Neural crest cell (in vitro differentiated cells): ENCODE measurements at regions not wholly inside any gene's neighbourhood (a gene's known extent, or its start where the extent isn't known, plus 50 kb on each side); places are given as distances from the start of the nearest gene placed in this dataset.

Experiments used
- DNase-seq: peaks from one replicate; pipeline ENCODE4 v3.0.0; 2021; ENCODE audit warnings: low read depth, mixed read lengths, low spot score
- H3K27ac Mint-ChIP-seq: one replicate; pipeline ENCODE4 v1.8.0; 2021; ENCODE audit warnings: mild to moderate bottlenecking, mixed read lengths; ENCODE audit not compliant: unreplicated experiment
- H3K27me3 Mint-ChIP-seq: 2 replicates; pipeline ENCODE4 v1.8.0; 2021; ENCODE audit warnings: low read depth, mild to moderate bottlenecking, mixed read lengths
- H3K36me3 Mint-ChIP-seq: 2 replicates; pipeline ENCODE4 v1.8.0; 2021; ENCODE audit warnings: low read depth, mild to moderate bottlenecking, mixed read lengths
- H3K4me1 Mint-ChIP-seq: 2 replicates; pipeline ENCODE4 v1.8.0; 2021; ENCODE audit warnings: mixed read lengths
- H3K4me3 Mint-ChIP-seq: one replicate; pipeline ENCODE4 v1.8.0; 2021; ENCODE audit warnings: mild to moderate bottlenecking, mixed read lengths
- H3K9me3 Mint-ChIP-seq: 2 replicates; pipeline ENCODE4 v1.8.0; 2021; ENCODE audit warnings: mixed read lengths
- TF ChIP-seq, protein P1 (sequence below): fragments of 200-600 bp; sonication (generic); conservative IDR thresholded peaks from 2 replicates; pipeline ENCODE4 v1.5.0; 2021; ENCODE audit warnings: antibody characterized with exemption, mild to moderate bottlenecking

DNA sequence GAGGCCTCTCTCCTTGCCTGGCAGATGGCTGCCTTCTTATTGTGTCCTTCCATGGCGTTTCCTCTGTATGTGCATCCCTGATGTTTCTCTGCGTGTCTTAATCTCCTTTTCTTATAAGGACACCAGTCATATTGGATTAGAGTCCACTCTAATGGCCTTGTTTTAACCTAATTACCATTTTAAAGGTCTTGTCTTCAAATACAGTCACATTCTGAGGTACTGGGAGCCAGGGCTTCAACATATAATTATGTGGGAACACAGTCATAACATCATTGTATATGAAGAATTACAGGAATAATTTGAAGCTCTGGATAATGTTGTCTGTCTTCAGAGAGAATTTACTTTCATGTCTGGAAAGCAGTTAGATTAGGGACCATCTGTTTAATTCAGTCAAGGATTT is 56.4 kb upstream of the PTGFR start:
- no peaks in the 10 kb centered on the region for H3K27me3 Mint-ChIP-seq
- H3K4me3 Mint-ChIP-seq: no peak overlapping the region
- H3K36me3 Mint-ChIP-seq: peaks cover 3% of the 10 kb centered on the region
- no peak for DNase-seq
- H3K4me1 Mint-ChIP-seq: no peaks in the 10 kb centered on the region
- TF ChIP-seq, protein P1, sequence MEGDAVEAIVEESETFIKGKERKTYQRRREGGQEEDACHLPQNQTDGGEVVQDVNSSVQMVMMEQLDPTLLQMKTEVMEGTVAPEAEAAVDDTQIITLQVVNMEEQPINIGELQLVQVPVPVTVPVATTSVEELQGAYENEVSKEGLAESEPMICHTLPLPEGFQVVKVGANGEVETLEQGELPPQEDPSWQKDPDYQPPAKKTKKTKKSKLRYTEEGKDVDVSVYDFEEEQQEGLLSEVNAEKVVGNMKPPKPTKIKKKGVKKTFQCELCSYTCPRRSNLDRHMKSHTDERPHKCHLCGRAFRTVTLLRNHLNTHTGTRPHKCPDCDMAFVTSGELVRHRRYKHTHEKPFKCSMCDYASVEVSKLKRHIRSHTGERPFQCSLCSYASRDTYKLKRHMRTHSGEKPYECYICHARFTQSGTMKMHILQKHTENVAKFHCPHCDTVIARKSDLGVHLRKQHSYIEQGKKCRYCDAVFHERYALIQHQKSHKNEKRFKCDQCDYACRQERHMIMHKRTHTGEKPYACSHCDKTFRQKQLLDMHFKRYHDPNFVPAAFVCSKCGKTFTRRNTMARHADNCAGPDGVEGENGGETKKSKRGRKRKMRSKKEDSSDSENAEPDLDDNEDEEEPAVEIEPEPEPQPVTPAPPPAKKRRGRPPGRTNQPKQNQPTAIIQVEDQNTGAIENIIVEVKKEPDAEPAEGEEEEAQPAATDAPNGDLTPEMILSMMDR: no peak
- H3K27ac Mint-ChIP-seq: no peak overlapping the region
- peaks cover 12% of the 10 kb centered on the region for H3K9me3 Mint-ChIP-seq

DNA sequence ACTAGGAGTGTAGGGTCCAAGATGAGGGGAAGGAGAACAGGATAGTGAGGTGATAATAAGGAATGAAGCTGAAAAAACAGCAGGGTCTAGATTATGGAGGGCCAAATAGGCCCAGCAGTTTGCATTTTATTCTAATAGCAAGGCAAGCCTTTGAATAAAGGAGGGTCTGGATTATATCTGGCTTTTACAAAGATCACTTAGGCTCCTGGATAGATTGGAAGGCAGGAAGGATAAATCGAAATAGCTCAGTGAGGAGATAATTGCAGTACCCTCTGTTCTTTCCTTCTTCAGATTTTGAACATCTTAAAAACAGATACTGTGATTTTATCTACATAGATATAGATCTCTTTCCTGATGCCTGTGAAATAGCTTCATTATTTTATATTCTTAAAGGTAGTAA is 53.8 kb upstream of the PTGFR start:
- Mint-ChIP-seq H3K27ac (no peak overlapping the region), H3K36me3 (peaks cover 3% of the 10 kb centered on the region), H3K4me3 (no peak overlapping the region), H3K27me3 (no peaks in the 10 kb centered on the region), H3K4me1 (no peaks in the 10 kb centered on the region), H3K9me3 (peaks cover 8% of the 10 kb centered on the region)
- DNase-seq: no peak
- TF ChIP-seq, protein P1: no peak

DNA sequence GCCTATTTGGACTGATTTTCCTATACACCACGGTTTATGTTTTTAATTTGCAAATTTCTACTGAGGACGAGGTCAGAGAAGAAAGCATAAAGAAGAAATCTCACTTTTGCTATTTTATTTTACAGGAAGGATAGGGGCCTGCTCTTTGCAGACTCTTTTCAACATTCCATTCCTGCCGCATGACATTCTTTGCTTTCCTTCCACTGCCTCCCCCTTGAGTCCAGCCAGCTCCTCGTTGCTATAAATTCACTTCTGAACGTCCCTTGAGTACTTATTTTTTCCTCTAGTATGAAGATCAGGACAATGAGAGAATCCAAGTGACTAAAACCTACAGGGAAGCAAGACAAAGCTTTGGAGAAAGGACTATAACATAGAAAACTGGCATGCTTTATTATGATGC is 53.4 kb upstream of the PTGFR start:
- no peak overlapping the region for H3K27ac Mint-ChIP-seq

DNA sequence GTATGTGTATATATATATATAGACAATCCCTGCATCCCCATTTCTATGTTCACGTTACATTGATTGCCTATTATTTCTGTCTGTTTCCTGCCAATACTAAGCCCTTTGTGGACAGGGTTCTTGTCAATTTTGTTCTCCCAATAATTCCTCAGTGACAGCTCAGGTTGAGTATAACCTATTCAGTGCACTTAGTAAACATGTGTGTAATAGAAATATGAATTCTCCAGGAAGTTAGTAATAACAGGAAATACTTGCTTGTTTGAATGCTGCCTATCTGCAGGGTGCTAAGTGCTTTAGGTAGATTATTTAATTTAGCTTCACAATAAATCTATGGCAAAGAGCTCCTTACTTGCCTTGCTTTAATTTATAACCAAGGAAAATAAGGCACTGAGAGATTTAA is 52.8 kb upstream of the PTGFR start:
- Mint-ChIP-seq H3K36me3 (peaks cover 3% of the 10 kb centered on the region), H3K27ac (no peak overlapping the region), H3K4me1 (peaks cover 3% of the 10 kb centered on the region), H3K4me3 (no peak overlapping the region), H3K9me3 (peaks cover 8% of the 10 kb centered on the region), H3K27me3 (no peaks in the 10 kb centered on the region)
- DNase-seq: no peak
- TF ChIP-seq, protein P1: no peak

More for the DNA sequence above, 53.4 kb upstream of the PTGFR start:
- TF ChIP-seq, protein P1: no peak
- Mint-ChIP-seq H3K27me3 (no peaks in the 10 kb centered on the region), H3K4me3 (no peak overlapping the region), H3K36me3 (peaks cover 3% of the 10 kb centered on the region), H3K4me1 (peaks cover 1% of the 10 kb centered on the region), H3K9me3 (peaks cover 8% of the 10 kb centered on the region)
- no peak for DNase-seq

DNA sequence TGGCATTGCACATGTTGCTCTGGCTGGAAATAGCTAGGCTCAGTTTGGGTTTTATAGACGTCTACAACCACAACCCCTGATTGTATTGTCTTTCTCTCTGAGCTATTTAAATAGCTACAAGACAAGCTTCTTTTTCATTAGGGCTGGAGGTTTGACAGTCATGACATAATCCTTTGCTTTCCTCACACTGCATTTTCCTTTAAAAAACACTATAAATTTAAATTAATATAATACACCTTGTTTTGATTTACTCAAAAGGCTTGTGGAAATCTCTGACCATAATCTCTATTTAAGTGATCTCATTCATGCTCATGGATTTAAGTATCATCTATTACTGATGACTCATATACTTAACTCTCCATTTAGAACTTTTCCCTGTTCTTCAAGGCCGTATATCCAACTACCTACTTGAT is 50.4 kb upstream of the PTGFR start:
- H3K27ac Mint-ChIP-seq: no peak overlapping the region
- no peak for DNase-seq
- H3K9me3 Mint-ChIP-seq: no peaks in the 10 kb centered on the region
- peaks cover 3% of the 10 kb centered on the region for H3K4me1 Mint-ChIP-seq
- H3K27me3 Mint-ChIP-seq: no peaks in the 10 kb centered on the region
- TF ChIP-seq, protein P1: no peak
- H3K36me3 Mint-ChIP-seq: no peaks in the 10 kb centered on the region
- H3K4me3 Mint-ChIP-seq: no peak overlapping the region
